ENCODE measurements at regions not wholly inside any gene's neighbourhood (a gene's known extent, or its start where the extent isn't known, plus 50 kb on each side); places are given as distances from the start of the nearest gene placed in this dataset.

- no peak overlapping the region for H3K27ac ChIP-seq (ENCODE audit: low read length)
- H3K4me3 ChIP-seq (ENCODE audit: low read length), result no peak overlapping the region
- H2AFZ ChIP-seq (ENCODE audit: low read length), result no peak overlapping the region
- H3F3A ChIP-seq (ENCODE audit: insufficient read depth, low read length), result no peaks in the 10 kb centered on the region
- TF ChIP-seq, protein P1, sequence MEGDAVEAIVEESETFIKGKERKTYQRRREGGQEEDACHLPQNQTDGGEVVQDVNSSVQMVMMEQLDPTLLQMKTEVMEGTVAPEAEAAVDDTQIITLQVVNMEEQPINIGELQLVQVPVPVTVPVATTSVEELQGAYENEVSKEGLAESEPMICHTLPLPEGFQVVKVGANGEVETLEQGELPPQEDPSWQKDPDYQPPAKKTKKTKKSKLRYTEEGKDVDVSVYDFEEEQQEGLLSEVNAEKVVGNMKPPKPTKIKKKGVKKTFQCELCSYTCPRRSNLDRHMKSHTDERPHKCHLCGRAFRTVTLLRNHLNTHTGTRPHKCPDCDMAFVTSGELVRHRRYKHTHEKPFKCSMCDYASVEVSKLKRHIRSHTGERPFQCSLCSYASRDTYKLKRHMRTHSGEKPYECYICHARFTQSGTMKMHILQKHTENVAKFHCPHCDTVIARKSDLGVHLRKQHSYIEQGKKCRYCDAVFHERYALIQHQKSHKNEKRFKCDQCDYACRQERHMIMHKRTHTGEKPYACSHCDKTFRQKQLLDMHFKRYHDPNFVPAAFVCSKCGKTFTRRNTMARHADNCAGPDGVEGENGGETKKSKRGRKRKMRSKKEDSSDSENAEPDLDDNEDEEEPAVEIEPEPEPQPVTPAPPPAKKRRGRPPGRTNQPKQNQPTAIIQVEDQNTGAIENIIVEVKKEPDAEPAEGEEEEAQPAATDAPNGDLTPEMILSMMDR (IDR thresholded peaks at IDR 0.05; ENCODE audit: low read length), result no peak
- TF ChIP-seq EZH2phosphoT487 (IDR thresholded peaks at IDR 0.05; ENCODE audit: low read length) (no peak), EZH2 (optimal IDR thresholded peaks at IDR 0.05; ENCODE audit: low read depth, low read length) (no peak)
- H3K4me1 ChIP-seq (ENCODE audit: low read length), result no peaks in the 10 kb centered on the region
- no peaks in the 10 kb centered on the region for H3K9me2 ChIP-seq (replicated peaks; ENCODE audit: insufficient read depth, low read length)
- H4K20me1 ChIP-seq (ENCODE audit: insufficient read depth, low read length), result no peaks in the 10 kb centered on the region
- H3K4me2 ChIP-seq (ENCODE audit: low read depth, low read length), result no peak overlapping the region
- H3K27me3 ChIP-seq (replicated peaks; ENCODE audit: insufficient read depth, low read length), result no peaks in the 10 kb centered on the region
- H3K9me3 ChIP-seq (replicated peaks; ENCODE audit: insufficient read depth, low read length), result no peaks in the 10 kb centered on the region
- H3K79me2 ChIP-seq (ENCODE audit: low read length), result no peaks in the 10 kb centered on the region
- DNase-seq, result no peak
- no peaks in the 10 kb centered on the region for H3K36me3 ChIP-seq (replicated peaks; ENCODE audit: insufficient read depth, low read length)
- H3K9ac ChIP-seq (ENCODE audit: low read length), result no peak overlapping the region
Measured at GRCh38 chr11:110860461-110860860, 148.2 kb upstream of the ARHGAP20 start.

- H3K36me3 ChIP-seq (replicated peaks; ENCODE audit: insufficient read depth, low read length), result no peaks in the 10 kb centered on the region
- H3K4me3 ChIP-seq (ENCODE audit: low read length), result no peak overlapping the region
- TF ChIP-seq EZH2 (optimal IDR thresholded peaks at IDR 0.05; ENCODE audit: low read depth, low read length) (no peak), EZH2phosphoT487 (IDR thresholded peaks at IDR 0.05; ENCODE audit: low read length) (no peak)
- TF ChIP-seq, protein P1 (IDR thresholded peaks at IDR 0.05; ENCODE audit: low read length), result no peak
- H3K27ac ChIP-seq (ENCODE audit: low read length), result no peak overlapping the region
- no peak overlapping the region for H3K9ac ChIP-seq (ENCODE audit: low read length)
- H3K4me1 ChIP-seq (ENCODE audit: low read length), result no peaks in the 10 kb centered on the region
- H3K79me2 ChIP-seq (ENCODE audit: low read length), result no peaks in the 10 kb centered on the region
- no peaks in the 10 kb centered on the region for H3K27me3 ChIP-seq (replicated peaks; ENCODE audit: insufficient read depth, low read length)
- no peaks in the 10 kb centered on the region for H3F3A ChIP-seq (ENCODE audit: insufficient read depth, low read length)
- H2AFZ ChIP-seq (ENCODE audit: low read length), result no peak overlapping the region
- no peak for DNase-seq
- no peak overlapping the region for H3K4me2 ChIP-seq (ENCODE audit: low read depth, low read length)
- H3K9me2 ChIP-seq (replicated peaks; ENCODE audit: insufficient read depth, low read length), result no peaks in the 10 kb centered on the region
- no peaks in the 10 kb centered on the region for H3K9me3 ChIP-seq (replicated peaks; ENCODE audit: insufficient read depth, low read length)
- H4K20me1 ChIP-seq (ENCODE audit: insufficient read depth, low read length), result no peaks in the 10 kb centered on the region
Measured at GRCh38 chr11:110859998-110860397, 147.8 kb upstream of the ARHGAP20 start.

DNA sequence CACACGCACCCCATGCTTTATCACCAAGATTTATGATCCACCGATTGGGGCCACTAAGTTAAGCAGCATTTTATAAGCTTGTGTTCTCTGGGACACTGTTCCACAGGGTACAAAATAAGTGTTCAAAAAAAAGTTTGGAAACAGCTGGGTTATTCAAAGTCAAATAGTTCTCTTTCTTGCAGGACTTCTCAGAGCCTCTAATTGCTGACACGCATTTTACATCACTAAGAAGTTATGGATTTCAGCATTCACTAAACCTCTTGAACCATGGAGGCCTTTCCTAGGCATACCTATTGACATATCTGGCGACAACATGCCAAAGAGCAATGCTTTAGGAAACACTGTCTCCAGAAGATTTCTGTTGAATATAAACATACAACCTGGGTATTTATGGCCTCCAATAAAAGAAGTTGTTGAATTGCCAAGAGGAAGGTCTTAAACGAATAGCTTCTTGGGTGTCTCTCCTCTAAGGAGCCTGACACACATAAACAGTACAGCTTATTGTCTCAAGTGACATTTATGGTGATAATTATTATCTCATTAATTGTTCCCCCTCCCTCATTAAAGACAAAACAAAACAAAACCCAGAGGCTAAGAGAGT is 147.1 kb upstream of the ARHGAP20 start:
- Histone ChIP-seq H3K9me3 (replicated peaks; ENCODE audit: insufficient read depth, low read length) (no peaks in the 10 kb centered on the region), H3K9me2 (replicated peaks; ENCODE audit: insufficient read depth, low read length) (no peaks in the 10 kb centered on the region), H3K4me2 (ENCODE audit: low read depth, low read length) (no peak overlapping the region), H3K4me3 (ENCODE audit: low read length) (no peak overlapping the region), H3F3A (ENCODE audit: insufficient read depth, low read length) (no peaks in the 10 kb centered on the region), H3K27ac (ENCODE audit: low read length) (no peak overlapping the region), H4K20me1 (ENCODE audit: insufficient read depth, low read length) (no peaks in the 10 kb centered on the region), H3K27me3 (replicated peaks; ENCODE audit: insufficient read depth, low read length) (no peaks in the 10 kb centered on the region), H3K79me2 (ENCODE audit: low read length) (no peaks in the 10 kb centered on the region), H2AFZ (ENCODE audit: low read length) (no peak overlapping the region), H3K4me1 (ENCODE audit: low read length) (no peaks in the 10 kb centered on the region), H3K9ac (ENCODE audit: low read length) (no peak overlapping the region), H3K36me3 (replicated peaks; ENCODE audit: insufficient read depth, low read length) (no peaks in the 10 kb centered on the region)
- TF ChIP-seq EZH2 (optimal IDR thresholded peaks at IDR 0.05; ENCODE audit: low read depth, low read length) (no peak), EZH2phosphoT487 (IDR thresholded peaks at IDR 0.05; ENCODE audit: low read length) (no peak)
- TF ChIP-seq, protein P1 (IDR thresholded peaks at IDR 0.05; ENCODE audit: low read length), result no peak
- DNase-seq, result no peak

Measured in MM.1S (cell line).